ENCODE measurements at regions not wholly inside any gene's neighbourhood (a gene's known extent, or its start where the extent isn't known, plus 50 kb on each side); places are given as distances from the start of the nearest gene placed in this dataset.

- peaks cover 9% of the 10 kb centered on the region for H3K9me3 ChIP-seq (replicated peaks; ENCODE audit: control insufficient read depth, insufficient read depth, low read length)
- H3K36me3 ChIP-seq (ENCODE audit: control insufficient read depth in 2 of 2, extremely low read depth in 1 of 2, insufficient read depth in 2 of 2, low read length in 2 of 2), result no peaks in the 10 kb centered on the region
- POLR2A ChIA-PET, result no interaction called here
- no TSS peak for BruUV-seq (replicated peaks)
- DNase-seq (ENCODE audit: low read depth, low spot score) (no peak), FAIRE-seq (no peak)
- dilution Hi-C loops (cut with MboI; ENCODE audit: extremely low pct_ligation_motif_present, low sequenced_read_pairs), result no loop called here
- H3K4me3 ChIP-seq (replicated peaks in 1 of 3; ENCODE audit: insufficient read depth in 1 of 3, low read depth in 1 of 3, low read length in 3 of 3), result no peak overlapping the region
- H4K20me1 ChIP-seq (replicated peaks; ENCODE audit: control insufficient read depth, extremely low read depth, insufficient read depth, low read length), result no peaks in the 10 kb centered on the region
- no peaks in the 10 kb centered on the region for H3K4me1 ChIP-seq (ENCODE audit: control insufficient read depth, extremely low read depth, insufficient read depth, low read length)
- H3K9me1 ChIP-seq (replicated peaks; ENCODE audit: control insufficient read depth, extremely low read depth, insufficient read depth, low read length), result no peaks in the 10 kb centered on the region
- no peaks in the 10 kb centered on the region for H3K79me2 ChIP-seq (ENCODE audit: control insufficient read depth, insufficient read depth, low read length)
- no peak overlapping the region for H3K4me2 ChIP-seq (ENCODE audit: insufficient read depth, low read length)
- H2AFZ ChIP-seq (ENCODE audit: low read depth, low read length), result no peak overlapping the region
- CTCF ChIA-PET, result no interaction called here
- no peak overlapping the region for H3K27ac ChIP-seq (ENCODE audit: insufficient read depth, low read depth, low read length)
- TF ChIP-seq FOS (IDR thresholded peaks at IDR 0.05; ENCODE audit: borderline replicate concordance, insufficient read depth, low read length) (no peak), MAX (IDR thresholded peaks at IDR 0.05; ENCODE audit: insufficient read depth, insufficient read length) (no peak), POLR2AphosphoS5 (IDR thresholded peaks at IDR 0.05; ENCODE audit: insufficient read depth, low read depth, low read length) (no peak), CTCF (IDR thresholded peaks at IDR 0.05; ENCODE audit: extremely low read depth in 1 of 2, insufficient read depth in 1 of 2, low read depth in 1 of 2, low read length in 2 of 2) (no peak), POLR2A (IDR thresholded peaks at IDR 0.05; ENCODE audit: low read depth, low read length) (no peak), GATA2 (IDR thresholded peaks at IDR 0.05; ENCODE audit: insufficient read depth, insufficient read length, low read depth, low read length) (no peak), EZH2 (IDR thresholded peaks at IDR 0.05; ENCODE audit: borderline replicate concordance, low read depth, low read length, severe bottlenecking) (no peak), MYC (IDR thresholded peaks at IDR 0.05; ENCODE audit: low read depth, low read length) (no peak), JUN (IDR thresholded peaks at IDR 0.05; ENCODE audit: borderline replicate concordance, insufficient read depth, insufficient read length, low read depth) (no peak)
- intact Hi-C loops (cut with micrococcal nuclease), result no loop called here
- no peak overlapping the region for H3K9ac ChIP-seq (replicated peaks; ENCODE audit: extremely low read depth, insufficient read depth, low read length)
- no peaks in the 10 kb centered on the region for H3K27me3 ChIP-seq (ENCODE audit: control insufficient read depth in 2 of 2, insufficient read depth in 2 of 2, low read length in 2 of 2)
Measured at GRCh38 chr5:2355859-2356258, 395.6 kb downstream of the IRX2 start.

All from endothelial cell of umbilical vein (primary cell).